A673 (cell line): ENCODE measurements at regions not wholly inside any gene's neighbourhood (a gene's known extent, or its start where the extent isn't known, plus 50 kb on each side); places are given as distances from the start of the nearest gene placed in this dataset.

ENCODE experiments used
- BruUV-seq: library from RNA; stranded (reverse); fragments of 400-500 nt; replicated peaks from 2 replicates; lab custom pipeline; 2021; lab: Mats Ljungman, UMichigan
- CTCF ChIA-PET: fragments of 300-600 bp; sonication (Branson Sonifier 250); formaldehyde crosslinking; loops from one replicate; lab custom pipeline; 2022; ENCODE audit warnings: antibody characterized with exemption; lab: Charles Lee
- POLR2A ChIA-PET: fragments of 300-600 bp; sonication (Branson Sonifier 250); formaldehyde crosslinking; loops from one replicate; lab custom pipeline; 2022; ENCODE audit warnings: antibody characterized with exemption; ENCODE audit not compliant: low non-redundant PET; lab: Charles Lee
- DNase-seq: peaks from one replicate; pipeline ENCODE4 v3.0.0-alpha.2; 2015; ENCODE audit warnings: low spot score
- H3K27ac ChIP-seq: fragments of 200-600 bp; sonication (generic); 2 replicates; pipeline ENCODE4 v1.5.1; 2016; ENCODE audit warnings: mixed run types, low read depth, mild to moderate bottlenecking, mixed read lengths, antibody characterized with exemption, low read length; ENCODE audit not compliant: poor library complexity, severe bottlenecking
- H3K27me3 ChIP-seq: fragments of 200-600 bp; sonication (generic); replicated peaks from 2 replicates; pipeline ENCODE4 v1.6.1; 2017; ENCODE audit warnings: mixed run types, low read depth, mild to moderate bottlenecking, mixed read lengths, antibody characterized with exemption, low read length; ENCODE audit not compliant: insufficient read depth, poor library complexity
- H3K36me3 ChIP-seq: fragments of 200-600 bp; sonication (generic); 2 replicates; pipeline ENCODE4 v1.6.1; 2016; ENCODE audit warnings: mixed run types, mild to moderate bottlenecking, mixed read lengths, antibody characterized with exemption, low read length; ENCODE audit not compliant: insufficient read depth, poor library complexity, severe bottlenecking
- H3K4me1 ChIP-seq: fragments of 200-600 bp; sonication (generic); 2 replicates; pipeline ENCODE4 v1.6.1; 2017; ENCODE audit warnings: mixed run types, mild to moderate bottlenecking, mixed read lengths, antibody characterized with exemption, low read length; ENCODE audit not compliant: insufficient read depth, poor library complexity, severe bottlenecking
- H3K4me3 ChIP-seq: fragments of 200-600 bp; sonication (generic); 2 replicates; pipeline ENCODE4 v1.5.1; 2016; ENCODE audit warnings: low read depth, mixed run types, mild to moderate bottlenecking, mixed read lengths, low read length; ENCODE audit not compliant: poor library complexity, severe bottlenecking
- H3K9me3 ChIP-seq: fragments of 200-600 bp; sonication (generic); 2 replicates; pipeline ENCODE4 v1.6.1; 2016; ENCODE audit warnings: mixed run types, low read depth, mild to moderate bottlenecking, mixed read lengths, antibody characterized with exemption, low read length; ENCODE audit not compliant: poor library complexity, severe bottlenecking
- EZH2 ChIP-seq: fragments of 200-600 bp; sonication (generic); IDR thresholded peaks from 2 replicates; pipeline ENCODE4 v1.6.1; 2017; ENCODE audit warnings: borderline replicate concordance, low read depth, mild to moderate bottlenecking, mixed read lengths, antibody characterized with exemption, low read length; ENCODE audit not compliant: poor library complexity, severe bottlenecking
- intact Hi-C: fragments of 100-400 bp; cut with micrococcal nuclease; formaldehyde crosslinking; loops from one replicate; pipeline ENCODE4 v1.10.0; 2022; ENCODE audit not compliant: unreplicated experiment
- TF ChIP-seq, protein P1 (sequence below): fragments of 300-800, 200-600 bp; sonication (generic); conservative IDR thresholded peaks from 2 replicates; pipeline ENCODE4 v1.5.1; 2017; ENCODE audit warnings: low read depth, mild to moderate bottlenecking, antibody characterized with exemption, low read length, moderate library complexity, mixed read lengths

DNA sequence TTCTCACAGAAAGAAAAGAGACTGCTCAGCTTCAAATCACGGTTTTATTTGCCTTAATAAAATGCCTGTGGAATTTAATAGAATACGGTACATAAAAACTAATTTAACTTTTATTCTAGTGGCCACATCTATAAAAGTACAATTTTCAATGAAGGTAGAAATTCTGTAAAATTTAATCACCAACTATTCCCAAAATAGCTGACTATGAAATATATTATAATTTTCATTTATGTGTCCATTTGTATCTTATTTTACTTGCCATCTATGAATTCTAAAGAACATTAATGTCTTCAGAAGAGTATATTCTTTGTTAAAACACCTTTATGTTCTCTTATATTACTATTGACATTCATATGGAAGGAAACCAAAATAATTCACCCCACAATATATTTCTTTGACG lies 192.6 kb downstream of the BTBD3 start:
- H3K4me1 ChIP-seq: no peaks in the 10 kb centered on the region
- H3K36me3 ChIP-seq: no peaks in the 10 kb centered on the region
- DNase-seq: no peak
- H3K27me3 ChIP-seq: no peaks in the 10 kb centered on the region
- ChIA-PET POLR2A (no interaction called here), CTCF (no interaction called here)
- BruUV-seq: no TSS peak
- no peak overlapping the region for H3K27ac ChIP-seq
- no peak overlapping the region for H3K4me3 ChIP-seq
- no peak for TF ChIP-seq EZH2
- TF ChIP-seq, protein P1, sequence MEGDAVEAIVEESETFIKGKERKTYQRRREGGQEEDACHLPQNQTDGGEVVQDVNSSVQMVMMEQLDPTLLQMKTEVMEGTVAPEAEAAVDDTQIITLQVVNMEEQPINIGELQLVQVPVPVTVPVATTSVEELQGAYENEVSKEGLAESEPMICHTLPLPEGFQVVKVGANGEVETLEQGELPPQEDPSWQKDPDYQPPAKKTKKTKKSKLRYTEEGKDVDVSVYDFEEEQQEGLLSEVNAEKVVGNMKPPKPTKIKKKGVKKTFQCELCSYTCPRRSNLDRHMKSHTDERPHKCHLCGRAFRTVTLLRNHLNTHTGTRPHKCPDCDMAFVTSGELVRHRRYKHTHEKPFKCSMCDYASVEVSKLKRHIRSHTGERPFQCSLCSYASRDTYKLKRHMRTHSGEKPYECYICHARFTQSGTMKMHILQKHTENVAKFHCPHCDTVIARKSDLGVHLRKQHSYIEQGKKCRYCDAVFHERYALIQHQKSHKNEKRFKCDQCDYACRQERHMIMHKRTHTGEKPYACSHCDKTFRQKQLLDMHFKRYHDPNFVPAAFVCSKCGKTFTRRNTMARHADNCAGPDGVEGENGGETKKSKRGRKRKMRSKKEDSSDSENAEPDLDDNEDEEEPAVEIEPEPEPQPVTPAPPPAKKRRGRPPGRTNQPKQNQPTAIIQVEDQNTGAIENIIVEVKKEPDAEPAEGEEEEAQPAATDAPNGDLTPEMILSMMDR: no peak
- H3K9me3 ChIP-seq: peaks cover 4% of the 10 kb centered on the region
- intact Hi-C loops: no loop called here

DNA sequence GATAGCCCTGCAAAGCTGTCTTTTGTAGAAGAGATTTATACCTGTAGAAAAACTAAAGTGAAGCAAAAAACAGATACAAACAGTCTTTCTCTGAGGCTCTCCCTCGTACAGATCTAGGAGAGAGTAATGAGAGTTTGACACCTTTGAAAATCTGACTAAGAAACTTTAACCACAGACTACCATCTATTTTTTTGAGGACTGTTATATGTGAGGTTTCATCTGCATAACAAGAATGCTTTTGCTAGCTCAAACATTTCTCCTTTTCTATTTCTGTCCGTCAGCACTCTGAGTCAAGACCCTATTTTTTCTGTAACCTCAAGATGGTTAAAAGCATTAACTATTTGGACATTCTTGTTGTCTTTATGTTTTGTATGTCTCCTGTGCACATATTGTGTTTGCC lies 193.0 kb downstream of the BTBD3 start:
- H3K4me3 ChIP-seq: no peak overlapping the region
- ChIA-PET CTCF (no interaction called here), POLR2A (no interaction called here)
- no peak for DNase-seq
- no peak overlapping the region for H3K27ac ChIP-seq
- no TSS peak for BruUV-seq
- no peak for TF ChIP-seq EZH2
- TF ChIP-seq, protein P1: no peak
- H3K36me3 ChIP-seq: no peaks in the 10 kb centered on the region
- no peaks in the 10 kb centered on the region for H3K27me3 ChIP-seq
- intact Hi-C loops: no loop called here
- no peaks in the 10 kb centered on the region for H3K4me1 ChIP-seq
- peaks cover 4% of the 10 kb centered on the region for H3K9me3 ChIP-seq

DNA sequence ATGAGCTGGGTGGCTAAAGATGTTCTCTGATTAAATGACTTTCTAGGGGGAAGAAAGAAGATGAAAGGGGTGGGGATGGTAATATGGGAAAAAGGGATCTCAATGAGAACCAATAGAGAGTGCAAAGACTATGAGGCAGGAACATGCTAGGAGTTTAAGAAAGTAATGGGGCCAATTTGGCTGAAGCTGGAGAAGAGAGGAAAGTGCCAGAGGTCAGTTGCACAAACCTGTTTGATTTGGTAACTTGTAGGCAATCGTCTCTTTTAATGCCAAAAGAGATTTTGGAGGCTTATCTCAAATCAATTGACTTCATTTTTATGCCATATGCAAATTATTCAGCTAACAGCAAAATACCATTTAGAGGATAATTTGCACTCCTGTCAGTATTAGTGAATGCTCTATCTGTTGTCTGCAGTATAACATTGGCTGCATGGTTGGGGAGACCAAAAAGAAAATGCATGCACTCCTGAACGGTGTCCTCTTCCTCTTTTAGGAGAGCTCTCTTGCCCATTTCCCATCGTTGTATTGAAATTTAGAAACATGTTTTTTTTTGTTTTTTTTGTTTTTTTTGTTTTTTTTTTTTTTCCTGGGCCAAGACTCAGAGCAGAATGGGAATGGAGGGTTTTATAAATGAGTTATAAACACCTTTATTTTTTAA lies 193.9 kb downstream of the BTBD3 start:
- POLR2A ChIA-PET: no interaction called here
- no peak for TF ChIP-seq EZH2
- TF ChIP-seq, protein P1: no peak
- Histone ChIP-seq H3K9me3 (peaks cover 4% of the 10 kb centered on the region), H3K27me3 (no peaks in the 10 kb centered on the region), H3K4me3 (no peak overlapping the region), H3K27ac (no peak overlapping the region), H3K4me1 (no peaks in the 10 kb centered on the region), H3K36me3 (no peaks in the 10 kb centered on the region)
- intact Hi-C loops: no loop called here
- DNase-seq: no peak
- CTCF ChIA-PET: no interaction called here
- BruUV-seq: no TSS peak
